GM10248 (cell line): ENCODE measurements at regions not wholly inside any gene's neighbourhood (a gene's known extent, or its start where the extent isn't known, plus 50 kb on each side); places are given as distances from the start of the nearest gene placed in this dataset.

ENCODE experiments used
- CTCF ChIA-PET: fragments of 300-600 bp; sonication (Branson Sonifier 250); formaldehyde crosslinking; extraction: SDS; loops from one replicate; lab custom pipeline; 2021; ENCODE audit warnings: antibody characterized with exemption; lab: Yijun Ruan, JAX
- POLR2A ChIA-PET: fragments of 350-650 bp; sonication (Branson Sonifier 250); formaldehyde crosslinking; extraction: SDS; loops from one replicate; lab custom pipeline; 2020; ENCODE audit warnings: antibody characterized with exemption; lab: Yijun Ruan, JAX
- DNase-seq: peaks from one replicate; pipeline ENCODE4 v3.0.0; 2012; ENCODE audit errors: extremely low spot score
- TF ChIP-seq, protein P1 (sequence below): IDR thresholded peaks from 2 replicates; pipeline ENCODE4 v1.5.1; 2012; ENCODE audit warnings: mild to moderate bottlenecking, low read depth; ENCODE audit errors: extremely low read depth, missing control alignments, control extremely low read depth

DNA sequence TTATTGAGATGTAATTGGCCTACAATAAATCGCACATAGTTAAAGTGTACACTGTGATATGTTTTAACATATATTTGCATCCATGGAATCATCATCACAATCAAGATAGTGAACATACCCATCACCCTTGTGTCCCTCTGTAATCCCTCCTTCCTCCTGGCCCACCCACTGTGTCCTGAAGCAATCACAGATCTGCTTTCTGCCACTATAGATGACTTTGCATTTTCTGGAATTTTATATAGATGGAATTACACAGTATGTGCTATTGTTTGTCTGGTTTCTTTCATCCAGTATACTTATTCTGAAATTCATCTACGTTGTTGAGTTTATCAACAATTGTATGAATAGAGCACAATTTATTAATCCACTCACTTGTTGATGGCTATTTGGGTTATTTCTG is 181.3 kb downstream of the SNX10 start:
- DNase-seq, result no peak
- TF ChIP-seq, protein P1, sequence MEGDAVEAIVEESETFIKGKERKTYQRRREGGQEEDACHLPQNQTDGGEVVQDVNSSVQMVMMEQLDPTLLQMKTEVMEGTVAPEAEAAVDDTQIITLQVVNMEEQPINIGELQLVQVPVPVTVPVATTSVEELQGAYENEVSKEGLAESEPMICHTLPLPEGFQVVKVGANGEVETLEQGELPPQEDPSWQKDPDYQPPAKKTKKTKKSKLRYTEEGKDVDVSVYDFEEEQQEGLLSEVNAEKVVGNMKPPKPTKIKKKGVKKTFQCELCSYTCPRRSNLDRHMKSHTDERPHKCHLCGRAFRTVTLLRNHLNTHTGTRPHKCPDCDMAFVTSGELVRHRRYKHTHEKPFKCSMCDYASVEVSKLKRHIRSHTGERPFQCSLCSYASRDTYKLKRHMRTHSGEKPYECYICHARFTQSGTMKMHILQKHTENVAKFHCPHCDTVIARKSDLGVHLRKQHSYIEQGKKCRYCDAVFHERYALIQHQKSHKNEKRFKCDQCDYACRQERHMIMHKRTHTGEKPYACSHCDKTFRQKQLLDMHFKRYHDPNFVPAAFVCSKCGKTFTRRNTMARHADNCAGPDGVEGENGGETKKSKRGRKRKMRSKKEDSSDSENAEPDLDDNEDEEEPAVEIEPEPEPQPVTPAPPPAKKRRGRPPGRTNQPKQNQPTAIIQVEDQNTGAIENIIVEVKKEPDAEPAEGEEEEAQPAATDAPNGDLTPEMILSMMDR, result no peak
- CTCF ChIA-PET, result no interaction called here
- POLR2A ChIA-PET, result no interaction called here

DNA sequence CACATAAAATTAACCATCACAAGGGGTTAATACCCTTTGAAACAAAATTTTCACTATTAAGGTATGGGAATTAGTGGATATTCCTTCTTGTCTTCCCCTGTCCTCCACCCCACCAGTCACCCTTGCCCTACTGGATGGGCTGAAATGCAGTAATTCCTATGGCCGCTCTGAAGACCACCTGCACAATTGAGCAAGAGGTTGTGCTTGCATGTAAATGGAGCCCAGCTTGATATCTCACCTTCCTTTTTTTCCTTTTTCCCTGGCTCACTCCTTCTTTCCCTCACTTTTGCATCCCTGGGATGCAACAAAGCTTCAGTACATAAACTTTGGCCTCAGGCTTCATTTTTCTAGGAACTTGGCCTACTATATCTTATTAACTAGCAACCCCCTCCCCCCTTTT is 184.6 kb downstream of the SNX10 start:
- TF ChIP-seq, protein P1, result no peak
- ChIA-PET CTCF (no interaction called here), POLR2A (no interaction called here)
- DNase-seq, result no peak

DNA sequence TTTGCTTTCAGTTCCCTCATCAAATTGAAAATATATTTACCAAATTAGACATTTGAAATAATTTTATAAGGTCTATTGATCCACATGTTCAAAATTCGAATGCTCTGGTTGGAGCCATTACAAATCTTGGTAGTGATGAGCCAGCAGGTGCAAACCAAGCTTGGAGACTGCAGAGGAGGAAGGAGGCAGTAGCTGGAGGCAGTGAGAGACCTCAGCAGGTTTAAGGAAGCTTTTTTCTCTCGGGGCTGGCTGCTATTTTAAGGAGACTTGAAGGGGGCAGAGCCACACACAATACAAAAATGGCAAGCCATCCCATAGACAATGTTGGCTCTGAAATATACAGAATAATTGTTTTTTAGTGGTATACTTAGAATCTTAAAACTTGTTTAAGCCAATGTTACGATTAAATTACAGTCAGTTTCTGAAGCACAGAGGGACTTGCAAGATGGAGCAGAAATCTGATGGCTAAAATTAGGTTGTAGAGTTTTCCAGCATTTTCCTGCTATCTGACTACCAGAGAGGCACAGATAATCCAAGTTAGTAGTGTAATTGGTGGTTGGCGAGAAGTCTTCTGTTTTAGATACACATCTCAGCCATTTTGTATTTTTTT is 185.8 kb downstream of the SNX10 start:
- TF ChIP-seq, protein P1, result no peak
- no peak for DNase-seq
- ChIA-PET POLR2A (no interaction called here), CTCF (no interaction called here)

DNA sequence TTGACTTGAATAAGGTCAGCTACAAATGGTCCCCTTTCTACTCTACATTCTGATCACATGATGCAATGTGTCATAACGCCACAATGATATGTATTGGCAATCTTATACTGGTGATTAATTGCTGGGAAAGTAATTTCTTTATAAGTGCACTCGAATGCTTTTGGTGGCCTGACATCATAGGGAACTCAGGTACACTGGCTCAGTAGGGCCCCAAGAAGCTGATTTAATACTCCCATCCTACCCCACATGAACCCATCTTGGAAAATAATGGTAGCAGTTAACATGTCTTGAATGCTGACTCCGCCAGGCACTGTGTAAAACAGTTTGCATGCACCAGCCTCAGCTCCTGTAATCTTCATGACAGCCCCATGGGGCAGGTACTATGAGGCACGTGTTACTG is 186.9 kb downstream of the SNX10 start:
- TF ChIP-seq, protein P1, result no peak
- no peak for DNase-seq
- CTCF ChIA-PET, result interaction anchor here (1.0 to 1.9 kb wide), 2 partner anchors 8 to 22 kb away, joined by 4 to 6 read pairs; no protein-coding TSS in a partner anchor
- POLR2A ChIA-PET, result no interaction called here

DNA sequence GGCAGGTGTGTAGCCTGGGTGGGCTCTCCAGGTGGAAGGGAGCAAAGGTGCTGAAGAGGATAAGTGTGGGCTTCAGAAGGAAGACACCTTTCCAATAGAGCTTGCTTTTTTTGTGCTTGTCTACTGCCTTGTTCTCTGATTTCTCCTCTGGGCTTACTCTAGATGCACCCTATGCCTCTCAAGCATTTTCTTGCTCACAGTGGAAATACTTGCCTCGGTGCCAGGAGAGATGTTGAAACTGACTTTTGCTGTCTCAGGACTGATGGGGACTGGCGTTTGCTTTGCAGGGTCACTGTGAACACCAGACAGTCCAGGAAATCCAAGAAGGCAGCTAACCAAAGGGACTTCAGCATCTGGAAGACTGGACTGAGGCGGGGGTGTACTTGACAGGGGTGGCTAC is 187.9 kb downstream of the SNX10 start:
- ChIA-PET POLR2A (no interaction called here), CTCF (interaction anchor here (1.9 kb wide), 1 partner anchor 21 kb away, joined by 6 read pairs; no protein-coding TSS in a partner anchor)
- DNase-seq, result no peak
- TF ChIP-seq, protein P1, result no peak

DNA sequence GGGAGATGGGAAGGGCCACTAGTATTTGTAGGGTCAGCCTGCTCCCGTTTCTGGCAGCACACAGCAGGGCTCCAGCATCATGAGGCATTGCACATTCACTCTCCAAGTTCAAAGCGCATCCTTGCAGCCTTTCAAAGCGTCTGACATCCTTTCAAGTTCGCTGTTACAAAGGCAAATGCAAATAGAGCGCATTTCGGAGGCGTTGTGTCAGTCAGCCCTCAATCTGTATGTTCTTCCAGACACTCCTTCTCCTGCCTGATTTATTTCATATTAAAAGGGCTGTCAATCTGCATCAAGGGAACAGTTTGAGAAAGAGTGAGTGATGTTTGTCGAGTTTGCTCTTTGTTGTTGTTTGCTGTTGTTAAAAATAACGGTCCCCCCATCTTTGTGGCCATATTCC is 188.5 kb downstream of the SNX10 start:
- TF ChIP-seq, protein P1, result no peak
- DNase-seq, result no peak
- POLR2A ChIA-PET, result no interaction called here
- CTCF ChIA-PET, result no interaction called here
